ENCODE measurements at regions not wholly inside any gene's neighbourhood (a gene's known extent, or its start where the extent isn't known, plus 50 kb on each side); places are given as distances from the start of the nearest gene placed in this dataset.
"Not testable (repeated sequence)": the region's sequence is repeated elsewhere in the genome, so short reads cannot be mapped to it uniquely, and the experiment has no call there.

- Histone ChIP-seq H4K20me1 (ENCODE audit: insufficient read depth, low read length) (no peaks in the 10 kb centered on the region), H3K27ac (ENCODE audit: low read depth, low read length) (no peak overlapping the region), H3K27me3 (ENCODE audit: insufficient read depth, low read length) (no peaks in the 10 kb centered on the region), H3K9me3 (ENCODE audit: insufficient read depth, low read depth, low read length) (peaks cover 2% of the 10 kb centered on the region), H3K9ac (ENCODE audit: low read length) (no peak overlapping the region), H3K79me2 (ENCODE audit: insufficient read depth, low read length) (no peaks in the 10 kb centered on the region), H3K4me3 (ENCODE audit: insufficient read depth, low read depth, low read length) (no peak overlapping the region), H3K4me2 (ENCODE audit: low read length) (no peak overlapping the region), H2AFZ (ENCODE audit: low read depth, low read length) (no peak overlapping the region), H3K36me3 (ENCODE audit: insufficient read depth, low read length) (no peaks in the 10 kb centered on the region), H3K4me1 (ENCODE audit: insufficient read depth, low read length) (no peaks in the 10 kb centered on the region)
- peaks cover 24% of the 10 kb centered on the region for H3K4me1 Mint-ChIP-seq (ENCODE audit: low read depth, unreplicated experiment)
- no peaks in the 10 kb centered on the region for H3K36me3 Mint-ChIP-seq (ENCODE audit: low read depth, unreplicated experiment)
- no peaks in the 10 kb centered on the region for H3K27me3 Mint-ChIP-seq (ENCODE audit: low read depth, unreplicated experiment)
- H3K4me3 Mint-ChIP-seq (ENCODE audit: unreplicated experiment): no peak overlapping the region
- no peak overlapping the region for H3K27ac Mint-ChIP-seq (ENCODE audit: unreplicated experiment)
- H3K9me3 Mint-ChIP-seq (ENCODE audit: unreplicated experiment): no peaks in the 10 kb centered on the region
- FAIRE-seq (no peak), DNase-seq (ENCODE audit: low read depth) (no peak)
- TF ChIP-seq EZH2 (IDR thresholded peaks at IDR 0.05; ENCODE audit: insufficient read depth, low read length): no peak
- no peak for TF ChIP-seq CTCF (IDR thresholded peaks at IDR 0.05; ENCODE audit: insufficient read depth, low read depth, low read length)
These were observed 413.5 kb upstream of the NFE2L3 start for GRCh38 chr7:25738528-25738927.

- H2AFZ ChIP-seq (ENCODE audit: low read depth, low read length): no peak overlapping the region
- no peaks in the 10 kb centered on the region for H3K79me2 ChIP-seq (ENCODE audit: insufficient read depth, low read length)
- no peak for TF ChIP-seq EZH2 (IDR thresholded peaks at IDR 0.05; ENCODE audit: insufficient read depth, low read length)
- no peak for TF ChIP-seq CTCF (IDR thresholded peaks at IDR 0.05; ENCODE audit: insufficient read depth, low read depth, low read length)
- Mint-ChIP-seq H3K36me3 (ENCODE audit: low read depth, unreplicated experiment) (no peaks in the 10 kb centered on the region), H3K9me3 (ENCODE audit: unreplicated experiment) (no peaks in the 10 kb centered on the region), H3K4me3 (ENCODE audit: unreplicated experiment) (no peak overlapping the region), H3K27me3 (ENCODE audit: low read depth, unreplicated experiment) (no peaks in the 10 kb centered on the region), H3K4me1 (ENCODE audit: low read depth, unreplicated experiment) (peaks cover 24% of the 10 kb centered on the region), H3K27ac (ENCODE audit: unreplicated experiment) (no peak overlapping the region)
- H4K20me1 ChIP-seq (ENCODE audit: insufficient read depth, low read length): no peaks in the 10 kb centered on the region
- H3K4me3 ChIP-seq (ENCODE audit: insufficient read depth, low read depth, low read length): no peak overlapping the region
- no peak overlapping the region for H3K9ac ChIP-seq (ENCODE audit: low read length)
- DNase-seq (ENCODE audit: low read depth) (no peak), FAIRE-seq (no peak)
- H3K4me1 ChIP-seq (ENCODE audit: insufficient read depth, low read length): no peaks in the 10 kb centered on the region
- H3K4me2 ChIP-seq (ENCODE audit: low read length): no peak overlapping the region
- H3K36me3 ChIP-seq (ENCODE audit: insufficient read depth, low read length): no peaks in the 10 kb centered on the region
- H3K9me3 ChIP-seq (ENCODE audit: insufficient read depth, low read depth, low read length): peaks cover 2% of the 10 kb centered on the region
- no peaks in the 10 kb centered on the region for H3K27me3 ChIP-seq (ENCODE audit: insufficient read depth, low read length)
- H3K27ac ChIP-seq (ENCODE audit: low read depth, low read length): no peak overlapping the region
These were observed 412.9 kb upstream of the NFE2L3 start for GRCh38 chr7:25739143-25739542.

- Mint-ChIP-seq H3K27ac (ENCODE audit: unreplicated experiment) (no peak overlapping the region), H3K27me3 (ENCODE audit: low read depth, unreplicated experiment) (no peaks in the 10 kb centered on the region), H3K36me3 (ENCODE audit: low read depth, unreplicated experiment) (no peaks in the 10 kb centered on the region), H3K9me3 (ENCODE audit: unreplicated experiment) (no peaks in the 10 kb centered on the region), H3K4me1 (ENCODE audit: low read depth, unreplicated experiment) (peaks cover 3% of the 10 kb centered on the region), H3K4me3 (ENCODE audit: unreplicated experiment) (no peak overlapping the region)
- no peak for DNase-seq (ENCODE audit: low read depth)
- Histone ChIP-seq H3K79me2 (ENCODE audit: insufficient read depth, low read length) (no peaks in the 10 kb centered on the region), H3K9me3 (ENCODE audit: insufficient read depth, low read depth, low read length) (peaks cover 2% of the 10 kb centered on the region), H3K27me3 (ENCODE audit: insufficient read depth, low read length) (no peaks in the 10 kb centered on the region), H3K36me3 (ENCODE audit: insufficient read depth, low read length) (no peaks in the 10 kb centered on the region), H4K20me1 (ENCODE audit: insufficient read depth, low read length) (no peaks in the 10 kb centered on the region), H3K4me3 (ENCODE audit: insufficient read depth, low read depth, low read length) (no peak overlapping the region), H2AFZ (ENCODE audit: low read depth, low read length) (no peak overlapping the region), H3K4me1 (ENCODE audit: insufficient read depth, low read length) (no peaks in the 10 kb centered on the region), H3K4me2 (ENCODE audit: low read length) (no peak overlapping the region), H3K9ac (ENCODE audit: low read length) (no peak overlapping the region), H3K27ac (ENCODE audit: low read depth, low read length) (no peak overlapping the region)
- TF ChIP-seq CTCF (IDR thresholded peaks at IDR 0.05; ENCODE audit: insufficient read depth, low read depth, low read length) (no peak), EZH2 (IDR thresholded peaks at IDR 0.05; ENCODE audit: insufficient read depth, low read length) (no peak)
- FAIRE-seq: no peak
These were observed 409.7 kb upstream of the NFE2L3 start for GRCh38 chr7:25742316-25742715.

- H3K36me3 ChIP-seq (ENCODE audit: insufficient read depth, low read length); H3K79me2 ChIP-seq (ENCODE audit: insufficient read depth, low read length); H3K27me3 ChIP-seq (ENCODE audit: insufficient read depth, low read length); H3K4me1 ChIP-seq (ENCODE audit: insufficient read depth, low read length); FAIRE-seq; H3K9ac ChIP-seq (ENCODE audit: low read length); H2AFZ ChIP-seq (ENCODE audit: low read depth, low read length); H3K36me3 Mint-ChIP-seq (ENCODE audit: low read depth, unreplicated experiment); H4K20me1 ChIP-seq (ENCODE audit: insufficient read depth, low read length); H3K27ac ChIP-seq (ENCODE audit: low read depth, low read length); H3K9me3 ChIP-seq (ENCODE audit: insufficient read depth, low read depth, low read length); H3K27ac Mint-ChIP-seq (ENCODE audit: unreplicated experiment); H3K4me3 ChIP-seq (ENCODE audit: insufficient read depth, low read depth, low read length); DNase-seq (ENCODE audit: low read depth); H3K27me3 Mint-ChIP-seq (ENCODE audit: low read depth, unreplicated experiment); H3K4me2 ChIP-seq (ENCODE audit: low read length); H3K4me3 Mint-ChIP-seq (ENCODE audit: unreplicated experiment); H3K9me3 Mint-ChIP-seq (ENCODE audit: unreplicated experiment); H3K4me1 Mint-ChIP-seq (ENCODE audit: low read depth, unreplicated experiment): not testable (repeated sequence)
These were observed 408.1 kb upstream of the NFE2L3 start for GRCh38 chr7:25743670-25744451.

Data from astrocyte (in vitro differentiated cells and primary cell).